Parathyroid adenoma (tissue), 2 donors: ENCODE measurements at regions not wholly inside any gene's neighbourhood (a gene's known extent, or its start where the extent isn't known, plus 50 kb on each side); places are given as distances from the start of the nearest gene placed in this dataset.

Experiments
- H2AFZ ChIP-seq: fragments of 300-600 bp; sonication (generic); one replicate; pipeline ENCODE4 v1.7.0; 2017; ENCODE audit warnings: antibody characterized with exemption, mild to moderate bottlenecking
- H3K27ac ChIP-seq: fragments of 300-600 bp; sonication (generic); one replicate; pipeline ENCODE4 v1.7.0; 2017
- H3K27me3 ChIP-seq: fragments of 300-600 bp; sonication (generic); one replicate; pipeline ENCODE4 v1.7.0; 2017; ENCODE audit warnings: low read length; ENCODE audit not compliant: control insufficient read depth, insufficient read depth
- H3K36me3 ChIP-seq: fragments of 300-600 bp; sonication (generic); one replicate; pipeline ENCODE4 v1.7.0; 2017; ENCODE audit warnings: low read length; ENCODE audit not compliant: control insufficient read depth, insufficient read depth
- H3K4me1 ChIP-seq: fragments of 300-600 bp; sonication (generic); one replicate; pipeline ENCODE4 v1.7.0; 2017; ENCODE audit warnings: control low read depth
- H3K4me2 ChIP-seq: fragments of 300-600 bp; sonication (generic); one replicate; pipeline ENCODE4 v1.7.0; 2017; ENCODE audit warnings: low read length
- H3K4me3 ChIP-seq: fragments of 300-600 bp; sonication (generic); one replicate; pipeline ENCODE4 v1.7.0; 2017; ENCODE audit warnings: low read depth, low read length
- H3K79me2 ChIP-seq: fragments of 300-600 bp; sonication (generic); one replicate; pipeline ENCODE4 v1.7.0; 2017; ENCODE audit warnings: control low read depth
- H3K9ac ChIP-seq: fragments of 300-600 bp; sonication (generic); one replicate; pipeline ENCODE4 v1.7.0; 2017; ENCODE audit warnings: mild to moderate bottlenecking
- H3K9me3 ChIP-seq: fragments of 300-600 bp; sonication (generic); one replicate; pipeline ENCODE4 v1.7.0; 2017; ENCODE audit warnings: low read length; ENCODE audit not compliant: control insufficient read depth
- TF ChIP-seq, protein P1 (sequence below): fragments of 300-600 bp; sonication (generic); IDR thresholded peaks from one replicate; pipeline ENCODE4 v1.7.0; 2017; ENCODE audit warnings: antibody characterized with exemption, mild to moderate bottlenecking
- donor health status: primary hyperparathyroidism.

DNA sequence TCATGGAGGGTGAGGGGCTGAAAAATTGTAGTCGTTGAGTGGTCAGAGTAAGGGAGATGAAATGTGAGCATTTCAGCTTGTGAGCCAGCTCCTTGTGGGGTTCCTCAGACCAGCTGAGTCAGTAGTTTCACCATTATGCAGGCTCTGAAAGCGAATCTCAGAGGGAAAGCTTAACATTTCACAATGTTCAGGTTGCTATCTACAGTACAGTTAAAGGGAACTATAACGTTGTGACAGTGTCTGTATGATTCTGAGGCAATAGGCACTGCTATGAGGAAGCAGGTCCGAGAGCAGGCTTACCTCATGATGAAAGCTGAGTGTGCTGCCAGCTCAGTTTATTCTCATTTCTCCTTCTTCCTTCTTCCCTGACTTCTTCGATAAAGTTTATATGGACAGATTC lies 469.6 kb downstream of the EDEM1 start:
- Histone ChIP-seq H3K4me3 (no peak overlapping the region), H3K4me1 (no peaks in the 10 kb centered on the region), H3K36me3 (no peaks in the 10 kb centered on the region), H3K27me3 (no peaks in the 10 kb centered on the region), H3K27ac (no peak overlapping the region), H3K9ac (no peak overlapping the region), H3K79me2 (no peaks in the 10 kb centered on the region), H2AFZ (no peak overlapping the region), H3K9me3 (peaks cover 3% of the 10 kb centered on the region), H3K4me2 (no peak overlapping the region)
- TF ChIP-seq, protein P1, sequence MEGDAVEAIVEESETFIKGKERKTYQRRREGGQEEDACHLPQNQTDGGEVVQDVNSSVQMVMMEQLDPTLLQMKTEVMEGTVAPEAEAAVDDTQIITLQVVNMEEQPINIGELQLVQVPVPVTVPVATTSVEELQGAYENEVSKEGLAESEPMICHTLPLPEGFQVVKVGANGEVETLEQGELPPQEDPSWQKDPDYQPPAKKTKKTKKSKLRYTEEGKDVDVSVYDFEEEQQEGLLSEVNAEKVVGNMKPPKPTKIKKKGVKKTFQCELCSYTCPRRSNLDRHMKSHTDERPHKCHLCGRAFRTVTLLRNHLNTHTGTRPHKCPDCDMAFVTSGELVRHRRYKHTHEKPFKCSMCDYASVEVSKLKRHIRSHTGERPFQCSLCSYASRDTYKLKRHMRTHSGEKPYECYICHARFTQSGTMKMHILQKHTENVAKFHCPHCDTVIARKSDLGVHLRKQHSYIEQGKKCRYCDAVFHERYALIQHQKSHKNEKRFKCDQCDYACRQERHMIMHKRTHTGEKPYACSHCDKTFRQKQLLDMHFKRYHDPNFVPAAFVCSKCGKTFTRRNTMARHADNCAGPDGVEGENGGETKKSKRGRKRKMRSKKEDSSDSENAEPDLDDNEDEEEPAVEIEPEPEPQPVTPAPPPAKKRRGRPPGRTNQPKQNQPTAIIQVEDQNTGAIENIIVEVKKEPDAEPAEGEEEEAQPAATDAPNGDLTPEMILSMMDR = no peak

DNA sequence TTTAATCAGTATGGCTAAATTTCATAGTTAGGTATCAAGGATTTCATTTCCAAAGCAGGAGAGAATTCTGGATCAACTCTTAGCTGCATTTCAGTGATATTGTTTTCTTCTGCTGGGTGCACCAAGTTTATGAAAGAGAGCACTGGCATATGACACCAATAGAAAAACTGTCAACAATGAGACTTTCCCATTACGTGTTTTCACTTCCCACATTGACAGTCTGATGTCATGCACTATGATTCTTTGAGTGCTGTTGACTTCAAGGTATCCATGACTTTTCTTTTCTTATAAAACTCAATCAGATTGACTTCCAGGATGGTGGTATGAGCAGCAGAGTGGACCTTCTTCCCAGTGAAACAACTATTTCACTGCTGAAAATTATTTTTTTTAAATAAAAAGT lies 476.1 kb downstream of the EDEM1 start:
- TF ChIP-seq, protein P1 = no peak
- H3K27ac ChIP-seq = no peak overlapping the region
- H3K4me1 ChIP-seq = no peaks in the 10 kb centered on the region
- no peak overlapping the region for H3K4me3 ChIP-seq
- no peaks in the 10 kb centered on the region for H3K36me3 ChIP-seq
- H2AFZ ChIP-seq = no peak overlapping the region
- H3K79me2 ChIP-seq = no peaks in the 10 kb centered on the region
- H3K27me3 ChIP-seq = no peaks in the 10 kb centered on the region
- H3K4me2 ChIP-seq = no peak overlapping the region
- no peaks in the 10 kb centered on the region for H3K9me3 ChIP-seq
- no peak overlapping the region for H3K9ac ChIP-seq

DNA sequence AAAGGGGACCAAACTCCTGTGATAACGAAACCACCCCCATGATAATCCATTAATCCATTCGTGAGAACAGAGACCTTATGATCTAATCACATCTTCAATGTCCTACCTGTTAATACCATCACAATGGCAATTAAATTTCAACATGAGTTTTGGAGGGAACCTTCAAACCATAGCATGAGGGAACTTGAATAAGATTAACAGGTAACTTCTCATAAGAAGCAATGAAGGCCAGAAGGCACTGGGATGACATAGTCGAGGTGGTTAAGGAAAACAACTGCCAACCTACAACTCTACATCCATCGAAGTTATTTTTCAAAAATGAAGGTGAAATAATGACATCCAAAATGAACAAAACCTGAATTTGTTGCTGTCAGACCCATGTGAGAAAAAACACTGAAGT lies 478.9 kb downstream of the EDEM1 start:
- H3K27ac ChIP-seq = no peak overlapping the region
- H3K79me2 ChIP-seq = no peaks in the 10 kb centered on the region
- no peaks in the 10 kb centered on the region for H3K36me3 ChIP-seq
- H3K9ac ChIP-seq = no peak overlapping the region
- H3K4me3 ChIP-seq = no peak overlapping the region
- H3K27me3 ChIP-seq = no peaks in the 10 kb centered on the region
- TF ChIP-seq, protein P1 = no peak
- H3K4me1 ChIP-seq = no peaks in the 10 kb centered on the region
- H3K4me2 ChIP-seq = no peak overlapping the region
- no peak overlapping the region for H2AFZ ChIP-seq
- H3K9me3 ChIP-seq = no peaks in the 10 kb centered on the region

DNA sequence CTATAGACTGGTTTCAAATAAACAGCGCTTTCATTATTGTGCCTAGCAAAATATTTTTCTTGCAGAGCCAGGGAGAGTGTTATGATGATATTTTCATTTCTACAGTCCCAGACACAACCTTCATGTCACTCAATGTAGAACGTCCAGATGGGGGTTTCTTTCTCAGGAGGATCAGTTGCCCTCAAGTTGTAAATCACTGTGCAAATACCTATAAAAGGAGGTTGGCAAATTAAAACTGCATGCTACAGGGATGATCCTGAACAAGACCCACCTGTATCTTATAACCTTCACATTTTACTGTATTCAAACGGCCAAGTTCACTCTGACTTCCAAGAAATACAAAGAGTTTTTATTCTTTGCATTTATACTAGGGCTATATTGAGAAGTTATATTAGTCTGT lies 486.0 kb downstream of the EDEM1 start:
- no peak overlapping the region for H3K27ac ChIP-seq
- H3K9me3 ChIP-seq = no peaks in the 10 kb centered on the region
- no peaks in the 10 kb centered on the region for H3K79me2 ChIP-seq
- no peak overlapping the region for H2AFZ ChIP-seq
- TF ChIP-seq, protein P1 = no peak
- H3K4me3 ChIP-seq = no peak overlapping the region
- no peaks in the 10 kb centered on the region for H3K36me3 ChIP-seq
- no peak overlapping the region for H3K4me2 ChIP-seq
- H3K9ac ChIP-seq = no peak overlapping the region
- no peaks in the 10 kb centered on the region for H3K27me3 ChIP-seq
- H3K4me1 ChIP-seq = no peaks in the 10 kb centered on the region

DNA sequence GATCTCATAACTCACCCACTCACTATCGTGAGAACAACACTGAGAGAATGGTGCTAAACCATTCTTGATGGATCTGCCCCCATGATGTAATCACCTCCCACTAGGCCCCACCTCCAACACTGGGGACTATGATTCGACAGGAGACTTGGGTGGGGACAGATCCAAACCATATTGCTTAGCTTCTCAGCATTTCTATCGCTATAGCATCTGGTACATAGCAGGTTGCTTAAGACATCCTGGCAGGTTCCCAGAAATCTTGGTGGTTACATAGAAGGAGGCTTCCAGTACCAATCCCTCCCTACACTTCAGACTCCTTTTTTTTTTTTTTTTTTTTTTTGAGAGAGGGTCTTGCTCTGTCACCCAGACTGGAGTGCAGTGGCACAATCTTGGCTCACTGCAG lies 487.8 kb downstream of the EDEM1 start:
- Histone ChIP-seq H3K27ac (no peak overlapping the region), H3K9ac (no peak overlapping the region), H3K9me3 (no peaks in the 10 kb centered on the region), H3K79me2 (no peaks in the 10 kb centered on the region), H3K4me1 (no peaks in the 10 kb centered on the region), H3K27me3 (no peaks in the 10 kb centered on the region), H3K36me3 (no peaks in the 10 kb centered on the region), H2AFZ (no peak overlapping the region), H3K4me3 (no peak overlapping the region), H3K4me2 (no peak overlapping the region)
- TF ChIP-seq, protein P1 = no peak
